ENCODE measurements at regions not wholly inside any gene's neighbourhood (a gene's known extent, or its start where the extent isn't known, plus 50 kb on each side); places are given as distances from the start of the nearest gene placed in this dataset.
"Not testable (repeated sequence)": the region's sequence is repeated elsewhere in the genome, so short reads cannot be mapped to it uniquely, and the experiment has no call there.

DNA sequence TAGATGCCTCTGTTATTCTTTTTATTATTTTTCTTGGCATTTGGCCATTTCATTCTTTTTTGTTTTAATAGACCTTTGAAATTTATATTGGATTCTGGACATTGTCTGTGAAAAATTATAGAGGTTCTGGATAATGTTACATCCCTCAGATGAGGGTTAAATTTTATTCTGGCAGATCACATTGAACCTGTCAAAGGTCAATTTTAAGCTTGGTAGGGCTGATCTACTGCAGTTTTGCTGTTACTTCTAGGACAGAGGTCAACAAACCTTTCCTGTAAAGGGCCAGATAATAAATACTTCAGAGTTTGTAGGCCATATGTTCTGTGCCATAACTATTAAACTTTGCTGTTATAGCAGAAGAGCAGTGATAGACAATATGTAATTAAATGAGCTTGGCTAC, 318.9 kb upstream of the DPPA4 start:
- DNase-seq (ENCODE audit: low read depth), result no peak

DNA sequence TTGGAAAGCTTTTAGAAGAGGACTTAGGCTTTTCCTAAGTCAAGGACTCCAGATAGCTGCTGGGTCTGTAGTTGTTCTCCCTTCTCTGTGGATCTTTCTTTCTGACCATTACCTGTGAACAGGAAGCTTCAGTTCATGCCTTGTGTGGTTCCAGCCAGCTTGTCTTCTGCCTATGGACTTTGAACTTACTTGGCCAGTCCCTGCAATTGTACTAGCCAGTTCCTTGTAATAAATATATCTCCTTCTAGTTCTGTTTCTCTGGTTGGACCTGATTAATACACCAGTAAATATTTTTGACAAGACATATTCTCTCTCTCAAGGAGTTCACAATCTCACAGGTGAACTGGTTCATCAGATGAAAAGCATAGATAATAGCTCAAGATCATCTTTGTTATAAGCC, 341.3 kb upstream of the DPPA4 start:
- DNase-seq (ENCODE audit: low read depth), result no peak

DNA sequence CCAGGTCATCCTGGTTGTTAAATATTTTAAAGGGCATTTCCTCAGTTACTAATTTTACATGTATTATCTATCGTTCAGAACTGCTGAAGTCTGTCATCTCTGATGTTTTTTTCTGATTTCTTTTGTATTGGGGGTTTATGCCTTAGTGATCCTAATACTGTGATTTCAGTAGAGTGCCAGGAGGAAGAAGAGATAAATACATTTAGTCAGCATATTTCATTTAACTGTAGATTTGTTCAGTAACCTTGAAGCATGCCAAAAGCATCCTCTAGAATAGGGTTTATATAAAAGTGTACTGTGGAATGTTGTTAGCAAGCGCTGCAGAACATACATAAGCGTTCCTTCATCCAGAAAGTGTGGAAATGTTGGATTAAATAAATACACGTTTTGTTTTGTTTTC, 342.3 kb upstream of the DPPA4 start:
- no peak for DNase-seq (ENCODE audit: low read depth)

- DNase-seq (ENCODE audit: low read depth), result no peak
Observed at GRCh38 chr3:109683746-109684145, 346.4 kb upstream of the DPPA4 start.

DNA sequence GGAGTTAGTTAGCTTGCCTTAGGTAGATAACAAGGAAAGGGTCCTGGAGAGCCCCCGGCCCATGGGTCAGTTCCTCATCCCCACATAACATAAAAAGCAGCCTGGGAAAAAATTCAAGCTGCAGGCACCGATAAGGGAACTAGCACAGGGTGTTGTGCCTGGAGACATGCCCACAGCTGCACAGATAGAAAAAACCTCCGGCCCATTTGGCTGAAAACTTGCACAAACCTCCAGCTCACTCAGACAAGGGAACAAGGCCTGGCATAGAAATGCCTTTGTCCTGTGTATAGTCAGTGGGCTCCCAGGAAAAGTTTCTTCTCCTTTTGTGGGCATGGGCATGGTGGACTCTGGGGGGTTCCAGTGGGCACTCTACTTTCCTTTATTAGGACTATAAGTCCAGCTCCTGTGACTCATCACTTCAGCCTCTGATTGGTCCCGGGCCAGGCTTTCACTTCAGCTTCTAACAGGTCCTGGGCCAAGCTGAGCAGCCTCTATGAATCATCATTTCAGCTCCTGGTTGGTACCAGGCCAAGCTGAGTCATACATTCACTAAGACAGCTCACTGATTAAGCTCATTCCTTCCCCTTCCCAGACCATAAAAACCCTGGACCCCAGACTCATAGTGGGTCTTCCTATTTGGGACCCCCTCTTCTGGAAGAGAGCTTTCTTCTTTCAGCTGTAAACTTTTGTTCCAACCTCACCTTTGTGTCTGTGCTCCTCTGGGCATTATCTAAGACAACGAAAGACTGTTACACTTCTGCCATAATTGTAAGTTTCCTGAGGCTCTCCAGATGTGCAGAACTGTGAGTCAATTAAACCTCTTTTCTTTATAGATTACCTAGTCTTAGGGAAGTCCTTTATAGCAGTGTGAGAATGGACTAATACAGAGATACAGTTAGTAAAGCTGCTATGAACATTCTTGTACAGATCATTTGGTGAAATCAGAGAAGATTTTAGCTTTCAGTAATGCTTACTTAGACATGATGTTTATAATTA, 348.0 kb upstream of the DPPA4 start:
- DNase-seq (ENCODE audit: low read depth), result no peak

DNA sequence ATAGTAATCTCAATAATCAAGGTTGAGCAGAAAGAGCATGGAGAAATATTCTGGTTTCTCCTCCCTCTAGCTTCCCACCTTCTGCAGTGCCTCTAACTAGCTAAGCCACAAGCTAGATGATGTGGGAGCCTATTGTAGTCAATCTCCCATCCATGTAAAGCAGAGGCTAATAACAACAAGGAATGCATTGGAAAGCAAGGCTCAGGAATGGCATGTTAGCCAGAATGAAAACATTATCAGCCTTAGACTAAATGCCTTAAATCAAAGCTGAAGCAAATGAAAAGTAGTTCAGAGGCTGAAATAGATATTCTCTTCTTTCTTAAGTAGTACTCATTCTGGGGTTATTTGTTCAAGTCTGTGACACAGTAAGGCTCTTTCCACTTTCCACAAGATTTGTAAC, 350.3 kb upstream of the DPPA4 start:
- DNase-seq (ENCODE audit: low read depth), result no peak

DNA sequence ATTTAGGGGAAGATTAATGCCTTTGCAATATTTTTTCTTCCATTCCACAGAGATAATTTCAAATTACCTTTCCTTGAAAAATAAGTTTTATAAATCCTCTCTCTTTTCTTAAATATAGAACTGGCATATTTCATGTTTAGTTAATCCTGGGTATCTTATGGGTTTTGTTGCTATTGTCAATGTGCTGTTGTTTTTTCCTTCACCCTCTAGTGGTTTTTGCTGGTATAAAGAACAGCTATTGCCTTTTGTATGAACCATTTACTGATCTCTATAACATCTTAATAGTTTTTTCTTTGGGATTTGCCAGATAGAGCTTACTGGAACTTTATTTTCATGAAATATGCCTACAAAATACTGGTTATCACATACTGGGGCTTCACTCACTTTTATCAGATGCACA, 359.6 kb upstream of the DPPA4 start:
- DNase-seq (ENCODE audit: low read depth), result no peak

DNA sequence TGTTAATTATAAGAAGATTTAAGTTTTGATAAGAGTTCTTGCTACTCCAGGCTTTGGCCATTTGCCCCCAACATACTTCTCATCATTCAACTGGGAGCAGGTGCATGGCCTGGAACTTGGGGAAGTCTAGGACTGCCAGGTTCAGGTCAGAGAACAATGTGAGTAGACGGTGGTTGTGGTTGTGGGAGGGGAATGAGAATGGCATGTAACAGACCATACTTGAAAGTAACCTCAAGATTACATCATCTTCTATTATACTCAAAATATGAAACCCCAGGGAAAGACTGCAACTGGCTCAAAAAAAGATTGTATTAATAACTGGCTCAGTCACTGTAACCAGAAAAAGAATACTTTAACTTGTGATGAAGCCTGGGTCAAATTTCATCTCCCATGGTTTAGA, 364.9 kb upstream of the DPPA4 start:
- DNase-seq (ENCODE audit: low read depth), result no peak

- no peak for DNase-seq (ENCODE audit: low read depth)
Observed at GRCh38 chr3:109702976-109703375, 365.6 kb upstream of the DPPA4 start.

DNA sequence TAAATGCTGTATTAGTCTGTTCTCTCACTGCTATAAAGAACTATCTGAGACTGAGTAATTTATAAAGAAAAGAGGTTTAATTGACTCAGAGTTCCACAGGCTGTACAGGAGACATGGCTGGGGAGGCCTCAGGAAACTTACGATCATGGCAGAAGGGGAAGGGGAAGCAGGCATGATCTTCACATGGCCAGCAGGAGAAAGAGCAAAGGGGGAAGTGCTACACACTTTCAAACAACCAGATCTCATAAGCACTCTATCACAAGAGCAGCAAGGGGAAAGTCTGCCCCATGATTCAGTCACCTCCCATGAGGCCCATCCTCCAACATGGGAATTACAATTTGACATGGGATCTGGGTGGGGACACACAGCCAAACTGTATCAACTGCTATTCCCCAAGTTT, 367.8 kb upstream of the DPPA4 start:
- DNase-seq (ENCODE audit: low read depth), result not testable (repeated sequence)

DNA sequence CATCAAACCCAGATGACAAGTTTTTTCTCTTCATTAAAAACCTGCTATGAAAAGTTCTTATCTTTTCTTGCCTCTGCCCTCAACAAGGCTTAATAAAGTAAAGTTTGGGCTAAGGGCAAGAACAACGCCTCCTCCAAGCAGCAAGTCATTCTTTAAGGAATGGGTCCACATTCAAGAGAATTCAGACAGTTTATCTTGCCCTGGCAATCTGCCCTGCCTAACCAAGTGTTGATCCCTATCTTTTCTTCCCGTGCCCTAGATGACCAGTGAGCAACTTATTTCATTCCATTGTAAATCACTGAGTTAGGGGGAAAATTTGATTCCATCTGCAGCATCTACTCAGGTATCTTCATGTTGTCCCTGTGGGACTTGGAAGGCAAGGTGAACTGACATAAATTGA, 370.3 kb upstream of the DPPA4 start:
- DNase-seq (ENCODE audit: low read depth), result no peak

GRCh38 chr3:109713288-109713687, 375.9 kb upstream of the DPPA4 start:
- no peak for DNase-seq (ENCODE audit: low read depth)

GRCh38 chr3:109715707-109716106, 378.4 kb upstream of the DPPA4 start:
- DNase-seq (ENCODE audit: low read depth), result no peak

DNA sequence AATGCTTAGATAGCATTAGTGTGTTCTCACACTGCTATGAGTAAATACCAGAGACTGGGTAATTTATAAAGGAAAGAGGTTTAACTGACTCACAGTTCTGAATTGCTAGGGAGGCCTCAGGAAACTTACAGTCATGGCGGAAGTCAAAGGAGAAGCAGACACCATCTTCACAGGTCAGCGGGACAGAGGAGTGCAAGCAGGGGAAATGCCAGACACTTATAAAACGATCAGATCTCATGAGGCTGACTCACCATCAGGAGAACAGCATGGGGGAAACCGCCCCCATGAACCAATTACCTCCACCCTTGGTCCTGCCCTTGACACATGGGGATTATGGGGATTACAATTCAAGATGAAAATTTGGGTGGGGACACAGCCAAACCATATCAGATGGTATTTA, 381.5 kb upstream of the DPPA4 start:
- DNase-seq (ENCODE audit: low read depth), result no peak

GRCh38 chr3:109728861-109729494, 391.6 kb upstream of the DPPA4 start:
- DNase-seq (ENCODE audit: low read depth), result no peak

- peak; percentile 52 for DNase-seq (ENCODE audit: low read depth)
Observed at GRCh38 chr3:109731639-109732473, 394.5 kb upstream of the DPPA4 start.

GRCh38 chr3:109743981-109744380, 406.6 kb upstream of the DPPA4 start:
- no peak for DNase-seq (ENCODE audit: low read depth)

- DNase-seq (ENCODE audit: low read depth), result no peak
Observed at GRCh38 chr3:109772520-109772919, 435.2 kb upstream of the DPPA4 start.

GRCh38 chr3:109774108-109774507, 436.8 kb upstream of the DPPA4 start:
- DNase-seq (ENCODE audit: low read depth), result no peak

- no peak for DNase-seq (ENCODE audit: low read depth)
Observed at GRCh38 chr3:109784285-109784684, 446.9 kb upstream of the DPPA4 start.

DNA sequence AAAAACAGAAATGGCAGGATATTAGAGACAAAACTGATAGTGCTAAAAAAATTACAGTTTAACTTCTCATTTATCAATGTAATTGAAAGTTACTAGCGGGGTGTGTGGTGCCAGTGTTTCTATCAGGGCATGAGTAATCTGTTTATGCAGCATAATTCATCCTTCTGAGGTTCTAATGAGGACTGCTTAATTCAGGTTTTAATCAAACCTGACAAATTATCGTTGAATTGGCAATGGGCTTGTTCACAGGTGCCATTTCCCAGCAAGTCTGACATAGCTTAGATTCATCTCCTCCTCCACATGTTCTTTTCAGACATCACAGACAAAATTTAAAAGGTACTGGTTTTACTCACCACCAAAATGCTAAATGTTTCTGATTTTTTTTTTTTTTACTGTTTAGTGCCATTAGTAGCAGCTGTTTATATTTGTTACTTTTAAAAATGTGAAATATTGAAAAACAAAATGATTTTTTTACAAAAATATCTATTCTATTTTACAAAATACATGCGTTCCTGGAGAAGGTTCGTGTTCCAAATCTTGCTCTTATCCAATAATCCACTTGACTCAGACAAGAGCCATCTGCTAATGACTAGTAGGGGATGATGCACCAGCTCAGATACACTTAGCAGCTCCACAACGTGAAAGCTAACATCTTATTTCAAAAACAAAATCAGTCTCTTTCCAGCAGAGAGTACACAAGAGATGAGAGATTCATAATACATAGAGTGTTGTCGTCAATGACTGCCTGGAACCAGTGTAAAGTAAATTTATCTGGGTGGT, 447.7 kb upstream of the DPPA4 start:
- DNase-seq (ENCODE audit: low read depth), result no peak

- no peak for DNase-seq (ENCODE audit: low read depth)
Observed at GRCh38 chr3:109803274-109803673, 465.9 kb upstream of the DPPA4 start.
